HUES48 (cell line): ENCODE measurements at regions not wholly inside any gene's neighbourhood (a gene's known extent, or its start where the extent isn't known, plus 50 kb on each side); places are given as distances from the start of the nearest gene placed in this dataset.

Experiments used
- H3K27ac ChIP-seq: one replicate; pipeline ENCODE4 v1.7.0; 2013; ENCODE audit warnings: low read depth, low read length, inconsistent platforms
- H3K27me3 ChIP-seq: 2 replicates; pipeline ENCODE4 v1.6.1; 2013; ENCODE audit warnings: mild to moderate bottlenecking, low read length; ENCODE audit not compliant: control insufficient read depth, insufficient read depth
- H3K36me3 ChIP-seq: 2 replicates; pipeline ENCODE4 v1.6.1; 2013; ENCODE audit warnings: low read length; ENCODE audit not compliant: control insufficient read depth, insufficient read depth
- H3K4me1 ChIP-seq: 2 replicates; pipeline ENCODE4 v1.6.1; 2013; ENCODE audit warnings: mild to moderate bottlenecking, low read length; ENCODE audit not compliant: control insufficient read depth, insufficient read depth
- H3K4me3 ChIP-seq: 2 replicates; pipeline ENCODE4 v1.5.1; 2013; ENCODE audit warnings: mild to moderate bottlenecking, low read depth, low read length
- H3K9ac ChIP-seq: 2 replicates; pipeline ENCODE4 v1.6.1; 2013; ENCODE audit warnings: mild to moderate bottlenecking, low read depth, low read length, moderate library complexity
- H3K9me3 ChIP-seq: 2 replicates; pipeline ENCODE4 v1.6.1; 2013; ENCODE audit warnings: low read length; ENCODE audit not compliant: control insufficient read depth, insufficient read depth

GRCh38 chr6:14499841-14500240, 382.3 kb downstream of the CD83 start:
- Histone ChIP-seq H3K36me3 (no peaks in the 10 kb centered on the region), H3K4me3 (no peak overlapping the region), H3K27ac (no peak overlapping the region), H3K4me1 (0 out of 2 replicates have a peak, but pooled peaks cover 4% of the 10 kb centered on the region), H3K9ac (no peak overlapping the region), H3K27me3 (no peaks in the 10 kb centered on the region), H3K9me3 (no peaks in the 10 kb centered on the region)

GRCh38 chr6:14500809-14501208, 383.2 kb downstream of the CD83 start:
- no peak overlapping the region for H3K9ac ChIP-seq
- H3K4me1 ChIP-seq, result 0 out of 2 replicates have a peak, but pooled peaks cover 4% of the 10 kb centered on the region
- no peaks in the 10 kb centered on the region for H3K27me3 ChIP-seq
- H3K36me3 ChIP-seq, result no peaks in the 10 kb centered on the region
- H3K4me3 ChIP-seq, result no peak overlapping the region
- H3K9me3 ChIP-seq, result no peaks in the 10 kb centered on the region
- no peak overlapping the region for H3K27ac ChIP-seq

- H3K9me3 ChIP-seq, result no peaks in the 10 kb centered on the region
- no peaks in the 10 kb centered on the region for H3K27me3 ChIP-seq
- H3K4me3 ChIP-seq, result no peak overlapping the region
- H3K4me1 ChIP-seq, result 0 out of 2 replicates have a peak, but pooled peaks cover 4% of the 10 kb centered on the region
- H3K27ac ChIP-seq, result no peak overlapping the region
- no peak overlapping the region for H3K9ac ChIP-seq
- H3K36me3 ChIP-seq, result no peaks in the 10 kb centered on the region
Measured at GRCh38 chr6:14501240-14501639, 383.7 kb downstream of the CD83 start.

GRCh38 chr6:14501914-14502313, 384.3 kb downstream of the CD83 start:
- Histone ChIP-seq H3K27ac (no peak overlapping the region), H3K4me1 (0 out of 2 replicates have a peak, but pooled peaks cover 4% of the 10 kb centered on the region), H3K27me3 (no peaks in the 10 kb centered on the region), H3K9me3 (no peaks in the 10 kb centered on the region), H3K9ac (no peak overlapping the region), H3K36me3 (no peaks in the 10 kb centered on the region), H3K4me3 (no peak overlapping the region)

GRCh38 chr6:14502551-14502950, 385.0 kb downstream of the CD83 start:
- no peaks in the 10 kb centered on the region for H3K9me3 ChIP-seq

GRCh38 chr6:14505401-14505800, 387.8 kb downstream of the CD83 start:
- no peaks in the 10 kb centered on the region for H3K27me3 ChIP-seq
- no peak overlapping the region for H3K4me3 ChIP-seq
- no peak overlapping the region for H3K27ac ChIP-seq
- H3K4me1 ChIP-seq, result no peaks in the 10 kb centered on the region
- H3K9me3 ChIP-seq, result no peaks in the 10 kb centered on the region
- H3K9ac ChIP-seq, result no peak overlapping the region
- H3K36me3 ChIP-seq, result no peaks in the 10 kb centered on the region

More at GRCh38 chr6:14502551-14502950, 385.0 kb downstream of the CD83 start:
- Histone ChIP-seq H3K36me3 (no peaks in the 10 kb centered on the region), H3K9ac (no peak overlapping the region), H3K27ac (no peak overlapping the region), H3K4me1 (0 out of 2 replicates have a peak, but pooled peaks cover 4% of the 10 kb centered on the region), H3K4me3 (no peak overlapping the region), H3K27me3 (no peaks in the 10 kb centered on the region)

- Histone ChIP-seq H3K4me1 (no peaks in the 10 kb centered on the region), H3K9me3 (no peaks in the 10 kb centered on the region), H3K27me3 (no peaks in the 10 kb centered on the region), H3K27ac (no peak overlapping the region), H3K36me3 (no peaks in the 10 kb centered on the region), H3K4me3 (no peak overlapping the region), H3K9ac (no peak overlapping the region)
Measured at GRCh38 chr6:14506656-14507246, 389.2 kb downstream of the CD83 start.

- Histone ChIP-seq H3K36me3 (no peaks in the 10 kb centered on the region), H3K9ac (no peak overlapping the region), H3K27me3 (no peaks in the 10 kb centered on the region), H3K4me1 (peaks cover 4% of the 10 kb centered on the region; the same call in 1 of the 2 replicates), H3K9me3 (no peaks in the 10 kb centered on the region; the same call in 1 of the 2 replicates), H3K27ac (no peak overlapping the region), H3K4me3 (no peak overlapping the region)
Measured at GRCh38 chr6:14509120-14509519, 391.5 kb downstream of the CD83 start.

- H3K36me3 ChIP-seq, result no peaks in the 10 kb centered on the region
- no peak overlapping the region for H3K9ac ChIP-seq
- no peak overlapping the region for H3K4me3 ChIP-seq
- no peak overlapping the region for H3K27ac ChIP-seq
- H3K4me1 ChIP-seq, result peaks cover 5% of the 10 kb centered on the region; the same call in 1 of the 2 replicates
- H3K9me3 ChIP-seq, result no peaks in the 10 kb centered on the region; the same call in 1 of the 2 replicates
- no peaks in the 10 kb centered on the region for H3K27me3 ChIP-seq
Measured at GRCh38 chr6:14510038-14510437, 392.5 kb downstream of the CD83 start.

GRCh38 chr6:14511061-14511586, 393.6 kb downstream of the CD83 start:
- Histone ChIP-seq H3K27ac (no peak overlapping the region), H3K4me1 (peaks cover 5% of the 10 kb centered on the region; the same call in 1 of the 2 replicates), H3K36me3 (no peaks in the 10 kb centered on the region), H3K4me3 (no peak overlapping the region), H3K9me3 (no peaks in the 10 kb centered on the region; the same call in 1 of the 2 replicates), H3K9ac (no peak overlapping the region), H3K27me3 (no peaks in the 10 kb centered on the region)

- no peak overlapping the region for H3K9ac ChIP-seq
- H3K27me3 ChIP-seq, result no peaks in the 10 kb centered on the region
- H3K36me3 ChIP-seq, result no peaks in the 10 kb centered on the region
- H3K27ac ChIP-seq, result no peak overlapping the region
- H3K4me3 ChIP-seq, result no peak overlapping the region
- H3K4me1 ChIP-seq, result peaks cover 5% of the 10 kb centered on the region; the same call in 1 of the 2 replicates
- no peaks in the 10 kb centered on the region; the same call in 1 of the 2 replicates for H3K9me3 ChIP-seq
Measured at GRCh38 chr6:14512246-14512645, 394.7 kb downstream of the CD83 start.
